ENCODE measurements at regions not wholly inside any gene's neighbourhood (a gene's known extent, or its start where the extent isn't known, plus 50 kb on each side); places are given as distances from the start of the nearest gene placed in this dataset.

DNA sequence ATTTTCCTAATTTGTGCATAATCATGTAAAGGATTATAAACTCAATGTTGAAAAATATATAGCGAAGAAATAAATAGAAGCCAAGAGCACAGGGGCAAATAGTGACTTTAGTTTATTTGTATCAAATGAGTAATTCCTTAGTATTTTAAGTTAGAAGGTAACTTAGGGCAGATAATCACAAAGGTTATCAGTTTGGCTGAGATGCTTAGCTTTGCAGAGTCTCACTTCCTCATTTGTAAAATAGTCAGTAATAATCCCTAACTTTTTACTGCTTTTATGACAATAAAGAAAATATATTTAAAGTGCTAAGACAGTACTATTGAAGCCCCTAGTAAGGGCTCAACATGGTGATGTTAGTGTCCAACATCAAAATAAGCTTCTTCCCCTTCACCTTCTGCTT, 297.4 kb upstream of the TUSC1 start:
- TF ChIP-seq EZH2phosphoT487 (IDR thresholded peaks at IDR 0.05; ENCODE audit: insufficient read depth, low read depth) (no peak), EZH2 (IDR thresholded peaks at IDR 0.05; ENCODE audit: insufficient read depth, poor library complexity, severe bottlenecking) (no peak)
